ENCODE measurements at regions not wholly inside any gene's neighbourhood (a gene's known extent, or its start where the extent isn't known, plus 50 kb on each side); places are given as distances from the start of the nearest gene placed in this dataset.

GRCh38 chr1:198445872-198446271 is 94.6 kb downstream of the ATP6V1G3 start:
- TF ChIP-seq CEBPB (IDR thresholded peaks at IDR 0.05; ENCODE audit: low read depth) (no peak), SIN3A (IDR thresholded peaks at IDR 0.05; ENCODE audit: low read depth) (no peak), JUND (IDR thresholded peaks at IDR 0.05) (no peak), EGR1 (IDR thresholded peaks at IDR 0.05; ENCODE audit: low read depth) (no peak), ZFX (IDR thresholded peaks at IDR 0.05) (no peak), EZH2phosphoT487 (IDR thresholded peaks at IDR 0.05; ENCODE audit: borderline replicate concordance) (no peak), EZH2 (IDR thresholded peaks at IDR 0.05) (no peak), RAD21 (IDR thresholded peaks at IDR 0.05; ENCODE audit: low read depth) (no peak)
- intact Hi-C loops (cut with micrococcal nuclease): no loop called here
- H3K27ac ChIP-seq (ENCODE audit: low read depth, low read length): no peak overlapping the region
- H2AFZ ChIP-seq (ENCODE audit: low read depth, low read length, poor library complexity, severe bottlenecking): peak overlapping the region; percentile 81
- H3K4me3 ChIP-seq (replicated peaks in 1 of 2; ENCODE audit: low read depth in 1 of 2, low read length in 2 of 2): no peak overlapping the region
- no peaks in the 10 kb centered on the region for H3K79me2 ChIP-seq (ENCODE audit: insufficient read depth, low read length)
- BruUV-seq (replicated peaks): no TSS peak
- peaks cover 7 to 39% of the 10 kb centered on the region in 2 experiments for H3K4me1 ChIP-seq (ENCODE audit: control insufficient read depth in 1 of 2, insufficient read depth in 2 of 2, low read length in 2 of 2)
- H3K9me2 ChIP-seq (ENCODE audit: insufficient read depth): no peaks in the 10 kb centered on the region
- H3K9ac ChIP-seq (ENCODE audit: low read length): no peak overlapping the region
- POLR2A ChIA-PET: no interaction called here
- H3K27me3 ChIP-seq (ENCODE audit: insufficient read depth, low read length): no peaks in the 10 kb centered on the region
- no peaks in the 10 kb centered on the region for H3K36me3 ChIP-seq (ENCODE audit: control insufficient read depth in 1 of 2, insufficient read depth in 2 of 2, low read length in 2 of 2)
- CTCF ChIA-PET: no interaction called here
- no peak overlapping the region for H3K4me2 ChIP-seq (ENCODE audit: low read length)
- RAD21 ChIA-PET (ENCODE audit: low non-redundant PET in 1 of 2, low total read pairs in 2 of 2, uncharacterized antibody in 2 of 2, unreplicated experiment in 2 of 2): no interaction called here
- no peak for ATAC-seq
- H3K9me3 ChIP-seq (ENCODE audit: control insufficient read depth in 1 of 2, insufficient read depth in 1 of 2, low read depth in 1 of 2, low read length in 2 of 2): no peaks in the 10 kb centered on the region
- H4K20me1 ChIP-seq (ENCODE audit: insufficient read depth): no peaks in the 10 kb centered on the region
- DNase-seq (ENCODE audit: low read depth, low spot score): no peak

GRCh38 chr1:198444792-198445191 is 95.7 kb downstream of the ATP6V1G3 start:
- Histone ChIP-seq H3K4me3 (replicated peaks in 1 of 2; ENCODE audit: low read depth in 1 of 2, low read length in 2 of 2) (no peak overlapping the region), H2AFZ (ENCODE audit: low read depth, low read length, poor library complexity, severe bottlenecking) (peak overlapping the region; percentile 81), H3K9me2 (ENCODE audit: insufficient read depth) (no peaks in the 10 kb centered on the region), H4K20me1 (ENCODE audit: insufficient read depth) (no peaks in the 10 kb centered on the region), H3K4me1 (ENCODE audit: control insufficient read depth in 1 of 2, insufficient read depth in 2 of 2, low read length in 2 of 2) (peaks cover 7 to 34% of the 10 kb centered on the region in 2 experiments), H3K27me3 (ENCODE audit: insufficient read depth, low read length) (no peaks in the 10 kb centered on the region), H3K9me3 (ENCODE audit: control insufficient read depth in 1 of 2, insufficient read depth in 1 of 2, low read depth in 1 of 2, low read length in 2 of 2) (no peaks in the 10 kb centered on the region), H3K36me3 (ENCODE audit: control insufficient read depth in 1 of 2, insufficient read depth in 2 of 2, low read length in 2 of 2) (no peaks in the 10 kb centered on the region), H3K79me2 (ENCODE audit: insufficient read depth, low read length) (no peaks in the 10 kb centered on the region), H3K9ac (ENCODE audit: low read length) (no peak overlapping the region), H3K27ac (ENCODE audit: low read depth, low read length) (no peak overlapping the region), H3K4me2 (ENCODE audit: low read length) (no peak overlapping the region)
- DNase-seq (ENCODE audit: low read depth, low spot score) (no peak), ATAC-seq (no peak)
- BruUV-seq (replicated peaks): no TSS peak
- RAD21 ChIA-PET (ENCODE audit: low non-redundant PET in 1 of 2, low total read pairs in 2 of 2, uncharacterized antibody in 2 of 2, unreplicated experiment in 2 of 2): no interaction called here
- CTCF ChIA-PET: no interaction called here
- POLR2A ChIA-PET: no interaction called here
- no peak for TF ChIP-seq SIN3A (IDR thresholded peaks at IDR 0.05; ENCODE audit: low read depth)
- TF ChIP-seq CTCF (IDR thresholded peaks at IDR 0.05 in 2 of 3, conservative IDR thresholded peaks at IDR 0.05 in 1 of 3; ENCODE audit: borderline replicate concordance in 1 of 3, insufficient read depth in 1 of 3, low read depth in 2 of 3, low read length in 2 of 3): no peak
- no peak for TF ChIP-seq ZNF274 (IDR thresholded peaks at IDR 0.05; ENCODE audit: low read depth, low read length)
- no peak for TF ChIP-seq REST (IDR thresholded peaks at IDR 0.05; ENCODE audit: low read depth)
- TF ChIP-seq EZH2phosphoT487 (IDR thresholded peaks at IDR 0.05; ENCODE audit: borderline replicate concordance): no peak
- no peak for TF ChIP-seq ELF1 (IDR thresholded peaks at IDR 0.05; ENCODE audit: borderline replicate concordance, low read depth)
- no peak for TF ChIP-seq EZH2 (IDR thresholded peaks at IDR 0.05)
- TF ChIP-seq RAD21 (IDR thresholded peaks at IDR 0.05; ENCODE audit: low read depth): no peak
- TF ChIP-seq ZFX (IDR thresholded peaks at IDR 0.05): no peak
- no peak for TF ChIP-seq SRF (IDR thresholded peaks at IDR 0.05; ENCODE audit: low read depth)
- intact Hi-C loops (cut with micrococcal nuclease): no loop called here
